ENCODE measurements at regions not wholly inside any gene's neighbourhood (a gene's known extent, or its start where the extent isn't known, plus 50 kb on each side); places are given as distances from the start of the nearest gene placed in this dataset.

DNA sequence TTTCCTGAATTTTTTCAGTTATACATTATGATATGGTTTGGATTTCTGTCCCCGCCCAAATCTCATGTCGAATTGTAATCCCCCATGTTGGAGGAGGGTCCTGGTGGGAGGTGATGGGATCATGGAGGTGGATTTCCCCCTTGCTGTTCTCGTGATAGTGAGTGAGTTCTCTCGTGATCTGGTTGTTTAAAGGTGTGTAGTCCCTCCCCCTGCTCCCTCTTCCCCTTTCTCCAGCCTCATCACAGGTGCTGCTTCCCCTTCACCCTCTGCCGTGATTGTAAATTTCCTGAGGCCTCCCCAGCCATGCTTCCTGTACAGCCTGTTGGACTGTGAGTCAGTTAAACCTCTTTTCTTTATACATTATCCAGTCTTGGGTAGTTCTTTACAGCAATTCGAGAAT, 93.2 kb upstream of the HNRNPU start:
- TF ChIP-seq, protein P1, sequence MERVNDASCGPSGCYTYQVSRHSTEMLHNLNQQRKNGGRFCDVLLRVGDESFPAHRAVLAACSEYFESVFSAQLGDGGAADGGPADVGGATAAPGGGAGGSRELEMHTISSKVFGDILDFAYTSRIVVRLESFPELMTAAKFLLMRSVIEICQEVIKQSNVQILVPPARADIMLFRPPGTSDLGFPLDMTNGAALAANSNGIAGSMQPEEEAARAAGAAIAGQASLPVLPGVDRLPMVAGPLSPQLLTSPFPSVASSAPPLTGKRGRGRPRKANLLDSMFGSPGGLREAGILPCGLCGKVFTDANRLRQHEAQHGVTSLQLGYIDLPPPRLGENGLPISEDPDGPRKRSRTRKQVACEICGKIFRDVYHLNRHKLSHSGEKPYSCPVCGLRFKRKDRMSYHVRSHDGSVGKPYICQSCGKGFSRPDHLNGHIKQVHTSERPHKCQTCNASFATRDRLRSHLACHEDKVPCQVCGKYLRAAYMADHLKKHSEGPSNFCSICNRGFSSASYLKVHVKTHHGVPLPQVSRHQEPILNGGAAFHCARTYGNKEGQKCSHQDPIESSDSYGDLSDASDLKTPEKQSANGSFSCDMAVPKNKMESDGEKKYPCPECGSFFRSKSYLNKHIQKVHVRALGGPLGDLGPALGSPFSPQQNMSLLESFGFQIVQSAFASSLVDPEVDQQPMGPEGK (CRISPR knock-in tag; IDR thresholded peaks at IDR 0.05; ENCODE audit: borderline replicate concordance) = no peak
- TF ChIP-seq ISL1 (CRISPR knock-in tag; IDR thresholded peaks at IDR 0.05) (no peak), ZNF70 (CRISPR knock-in tag; IDR thresholded peaks at IDR 0.05) (no peak), ZNF565 (CRISPR knock-in tag; conservative IDR thresholded peaks at IDR 0.05; ENCODE audit: low read depth) (no peak), CSDC2 (CRISPR knock-in tag; IDR thresholded peaks at IDR 0.05) (no peak)
- TF ChIP-seq, protein P2, sequence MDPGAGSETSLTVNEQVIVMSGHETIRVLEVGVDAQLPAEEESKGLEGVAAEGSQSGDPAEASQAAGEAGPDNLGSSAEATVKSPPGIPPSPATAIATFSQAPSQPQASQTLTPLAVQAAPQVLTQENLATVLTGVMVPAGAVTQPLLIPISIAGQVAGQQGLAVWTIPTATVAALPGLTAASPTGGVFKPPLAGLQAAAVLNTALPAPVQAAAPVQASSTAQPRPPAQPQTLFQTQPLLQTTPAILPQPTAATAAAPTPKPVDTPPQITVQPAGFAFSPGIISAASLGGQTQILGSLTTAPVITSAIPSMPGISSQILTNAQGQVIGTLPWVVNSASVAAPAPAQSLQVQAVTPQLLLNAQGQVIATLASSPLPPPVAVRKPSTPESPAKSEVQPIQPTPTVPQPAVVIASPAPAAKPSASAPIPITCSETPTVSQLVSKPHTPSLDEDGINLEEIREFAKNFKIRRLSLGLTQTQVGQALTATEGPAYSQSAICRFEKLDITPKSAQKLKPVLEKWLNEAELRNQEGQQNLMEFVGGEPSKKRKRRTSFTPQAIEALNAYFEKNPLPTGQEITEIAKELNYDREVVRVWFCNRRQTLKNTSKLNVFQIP (CRISPR knock-in tag; IDR thresholded peaks at IDR 0.05; ENCODE audit: borderline replicate concordance, low read depth) = no peak

All from SK-N-SH treated with all-trans-retinoic acid at 6 μM for 48 hours (cell line).